Endothelial cell of umbilical vein (primary cell): ENCODE measurements at regions not wholly inside any gene's neighbourhood (a gene's known extent, or its start where the extent isn't known, plus 50 kb on each side); places are given as distances from the start of the nearest gene placed in this dataset.

Experiments used
- BruUV-seq: library from RNA; stranded (reverse); fragments of 400-500 nt; replicated peaks from 2 replicates; lab custom pipeline; 2021; lab: Mats Ljungman, UMichigan
- CTCF ChIA-PET: fragments of 300-600, 350-600 bp; sonication (Branson Sonifier 250); formaldehyde crosslinking; loops from one replicate; lab custom pipeline; 2021; ENCODE audit warnings: antibody characterized with exemption, inconsistent platforms; lab: Charles Lee
- POLR2A ChIA-PET: fragments of 300-600, 350-600 bp; sonication (Branson Sonifier 250); formaldehyde crosslinking; loops from one replicate; lab custom pipeline; 2021; ENCODE audit warnings: antibody characterized with exemption, inconsistent platforms; lab: Charles Lee
- DNase-seq: peaks from one replicate; pipeline ENCODE4 v3.0.0-alpha.2; 2011; ENCODE audit warnings: low read depth, low spot score
- FAIRE-seq: peaks from 2 replicates; lab custom pipeline; 2011; peaks lifted over from hg19 to GRCh38; lab: Jason Lieb, UNC
- H2AFZ ChIP-seq: 2 replicates; pipeline ENCODE4 v1.6.0; 2012; ENCODE audit warnings: low read depth, low read length, control low read depth, inconsistent platforms
- H3K27ac ChIP-seq: 2 replicates; pipeline ENCODE4 v1.5.1; 2011; ENCODE audit warnings: low read depth, mild to moderate bottlenecking, control low read depth, low read length, moderate library complexity; ENCODE audit not compliant: insufficient read depth
- H3K27me3 ChIP-seq, 2 experiments: 2 replicates each; pipeline versions ENCODE4 v1.6.0 to v1.6.1; 2011; ENCODE audit warnings: low read length in 2 of 2, mixed read lengths in 1 of 2; ENCODE audit not compliant: control insufficient read depth in 2 of 2, insufficient read depth in 2 of 2
- H3K36me3 ChIP-seq, 2 experiments: 2 replicates in 1 of 2; 3 replicates in 1 of 2; pipeline ENCODE4 v1.5.1; 2011; ENCODE audit warnings: low read length in 2 of 2, mild to moderate bottlenecking in 1 of 2, moderate library complexity in 1 of 2; ENCODE audit not compliant: control insufficient read depth in 2 of 2, insufficient read depth in 2 of 2; ENCODE audit errors: extremely low read depth in 1 of 2
- H3K4me1 ChIP-seq: 3 replicates; pipeline ENCODE4 v1.5.1; 2011; ENCODE audit warnings: mild to moderate bottlenecking, low read length; ENCODE audit not compliant: control insufficient read depth, insufficient read depth; ENCODE audit errors: extremely low read depth
- H3K4me2 ChIP-seq: 2 replicates; pipeline ENCODE4 v1.6.1; 2011; ENCODE audit warnings: low read length, control low read depth, mixed read lengths; ENCODE audit not compliant: insufficient read depth
- H3K4me3 ChIP-seq, 3 experiments: fragments of 200-600 bp in 1 of 3; sonication (generic), shearing (Covaris generic) in 1 of 3; replicated peaks in 1 of 3; 2 replicates each; pipeline ENCODE4 v1.5.1; 2011 to 2016; ENCODE audit warnings: control low read depth in 3 of 3, low read length in 3 of 3, mild to moderate bottlenecking in 2 of 3, inconsistent platforms in 1 of 3, low read depth in 1 of 3, moderate library complexity in 1 of 3; ENCODE audit not compliant: insufficient read depth in 1 of 3
- H3K79me2 ChIP-seq: 2 replicates; pipeline ENCODE4 v1.6.0; 2012; ENCODE audit warnings: low read length, inconsistent platforms; ENCODE audit not compliant: control insufficient read depth, insufficient read depth
- H3K9ac ChIP-seq: replicated peaks from 2 replicates; pipeline ENCODE3; 2011; ENCODE audit warnings: low read length, control low read depth; ENCODE audit not compliant: insufficient read depth; ENCODE audit errors: extremely low read depth
- H3K9me1 ChIP-seq: replicated peaks from 3 replicates; pipeline ENCODE4 v1.6.0; 2011; ENCODE audit warnings: mild to moderate bottlenecking, low read length; ENCODE audit not compliant: control insufficient read depth, insufficient read depth; ENCODE audit errors: extremely low read depth
- H3K9me3 ChIP-seq: replicated peaks from 2 replicates; pipeline ENCODE4 v1.5.1; 2012; ENCODE audit warnings: low read length, inconsistent platforms; ENCODE audit not compliant: control insufficient read depth, insufficient read depth
- H4K20me1 ChIP-seq: replicated peaks from 2 replicates; pipeline ENCODE3; 2011; ENCODE audit warnings: mild to moderate bottlenecking, low read length; ENCODE audit not compliant: control insufficient read depth, insufficient read depth; ENCODE audit errors: extremely low read depth
- CTCF ChIP-seq, 2 donors: IDR thresholded peaks; 1 replicate in 1 of 2; 2 replicates in 1 of 2; pipeline ENCODE4 v1.5.1; 2011; ENCODE audit warnings: low read length in 2 of 2, mild to moderate bottlenecking in 2 of 2, moderate library complexity in 2 of 2, control low read depth in 1 of 2, inconsistent platforms in 1 of 2, low read depth in 1 of 2; ENCODE audit not compliant: insufficient read depth in 1 of 2; ENCODE audit errors: extremely low read depth in 1 of 2
- EZH2 ChIP-seq: IDR thresholded peaks from 2 replicates; pipeline ENCODE4 v1.6.1; 2012; ENCODE audit warnings: borderline replicate concordance, low read depth, mild to moderate bottlenecking, moderate library complexity, low read length, inconsistent platforms; ENCODE audit not compliant: severe bottlenecking
- FOS ChIP-seq: IDR thresholded peaks from 2 replicates; pipeline ENCODE4 v1.6.1; 2011; ENCODE audit warnings: mild to moderate bottlenecking, low read length, moderate library complexity, borderline replicate concordance; ENCODE audit not compliant: insufficient read depth
- GATA2 ChIP-seq: IDR thresholded peaks from 2 replicates; pipeline ENCODE4 v1.7.0; 2011; ENCODE audit warnings: low read depth, mild to moderate bottlenecking, moderate library complexity, mixed read lengths, low read length; ENCODE audit not compliant: insufficient read length, insufficient read depth
- JUN ChIP-seq: IDR thresholded peaks from 2 replicates; pipeline ENCODE4 v1.6.1; 2011; ENCODE audit warnings: borderline replicate concordance, low read depth; ENCODE audit not compliant: insufficient read length, insufficient read depth
- MAX ChIP-seq: IDR thresholded peaks from 2 replicates; pipeline ENCODE4 v1.6.1; 2011; ENCODE audit not compliant: insufficient read depth, insufficient read length
- MYC ChIP-seq: IDR thresholded peaks from one replicate; pipeline ENCODE4 v1.6.1; 2011; ENCODE audit warnings: mild to moderate bottlenecking, low read depth, low read length
- POLR2A ChIP-seq: IDR thresholded peaks from 2 replicates; pipeline ENCODE4 v1.6.1; 2012; ENCODE audit warnings: low read depth, mild to moderate bottlenecking, control low read depth, low read length
- POLR2AphosphoS5 ChIP-seq: IDR thresholded peaks from 2 replicates; pipeline ENCODE4 v1.6.1; 2012; ENCODE audit warnings: low read depth, mild to moderate bottlenecking, control low read depth, low read length, moderate library complexity; ENCODE audit not compliant: insufficient read depth
- dilution Hi-C: fragments of 300-500 bp; cut with MboI; formaldehyde crosslinking; loops from one replicate; pipeline ENCODE4 v1.15.0; 2019; ENCODE audit warnings: low sequenced_read_pairs; ENCODE audit not compliant: extremely low pct_ligation_motif_present
- intact Hi-C: fragments of 100-400 bp; cut with micrococcal nuclease; formaldehyde crosslinking; loops from one replicate; pipeline ENCODE4 v1.10.0; 2022

DNA sequence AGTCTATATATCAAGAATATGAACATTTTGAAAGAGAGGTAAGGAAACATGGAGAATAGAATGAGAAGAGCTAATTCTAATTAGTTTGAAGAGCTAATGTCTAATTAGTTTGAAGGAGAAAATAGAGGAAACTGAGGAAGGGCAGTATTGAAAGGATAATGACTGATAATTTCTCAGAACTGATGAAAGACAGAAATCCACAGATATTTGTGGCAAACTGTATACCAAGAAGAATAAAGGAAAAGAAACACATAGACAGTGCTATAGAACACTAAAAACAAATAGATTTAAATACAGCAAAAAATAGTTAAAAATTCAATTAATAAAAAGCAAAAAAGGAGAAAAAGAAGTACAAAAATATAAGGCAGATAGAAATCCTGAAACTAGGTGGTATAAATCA lies 354.4 kb downstream of the QKI start:
- Histone ChIP-seq H3K9me1 (no peaks in the 10 kb centered on the region), H3K27ac (no peak overlapping the region), H3K27me3 (no peaks in the 10 kb centered on the region), H3K9ac (no peak overlapping the region), H2AFZ (no peak overlapping the region), H3K4me1 (no peaks in the 10 kb centered on the region), H3K36me3 (no peaks in the 10 kb centered on the region), H4K20me1 (no peaks in the 10 kb centered on the region), H3K4me3 (no peak overlapping the region), H3K9me3 (no peaks in the 10 kb centered on the region), H3K79me2 (no peaks in the 10 kb centered on the region), H3K4me2 (no peak overlapping the region)
- FAIRE-seq (no peak), DNase-seq (no peak)
- POLR2A ChIA-PET: no interaction called here
- CTCF ChIA-PET: no interaction called here
- TF ChIP-seq EZH2 (no peak), MAX (no peak), POLR2AphosphoS5 (no peak), CTCF (IDR thresholded peaks at IDR 0.05; ENCODE audit: extremely low read depth in 1 of 2, insufficient read depth in 1 of 2, low read depth in 1 of 2, low read length in 2 of 2) (no peak), JUN (no peak), GATA2 (no peak), FOS (no peak), MYC (no peak), POLR2A (no peak)
- dilution Hi-C loops (no loop called here), intact Hi-C loops (no loop called here)
- BruUV-seq: no TSS peak
